ENCODE measurements at regions not wholly inside any gene's neighbourhood (a gene's known extent, or its start where the extent isn't known, plus 50 kb on each side); places are given as distances from the start of the nearest gene placed in this dataset.

GRCh38 chr7:84508606-84509005 is 314.0 kb upstream of the SEMA3A start:
- Histone ChIP-seq H3K36me3 (ENCODE audit: control insufficient read depth, insufficient read depth, low read length) (no peaks in the 10 kb centered on the region), H3K4me2 (ENCODE audit: low read length) (no peak overlapping the region), H3K9ac (no peak overlapping the region), H3K4me3 (ENCODE audit: low read depth, low read length) (no peak overlapping the region), H3K27ac (no peak overlapping the region), H3K4me1 (no peaks in the 10 kb centered on the region), H2AFZ (no peak overlapping the region), H3K79me2 (no peaks in the 10 kb centered on the region), H3K9me3 (ENCODE audit: control insufficient read depth, low read length) (no peaks in the 10 kb centered on the region), H3K27me3 (ENCODE audit: control insufficient read depth, insufficient read depth, low read length) (no peaks in the 10 kb centered on the region)
- TF ChIP-seq CTCF (IDR thresholded peaks at IDR 0.05): no peak

GRCh38 chr7:84507529-84507928 is 312.9 kb upstream of the SEMA3A start:
- no peaks in the 10 kb centered on the region for H3K79me2 ChIP-seq
- H3K4me3 ChIP-seq (ENCODE audit: low read depth, low read length): no peak overlapping the region
- no peak overlapping the region for H3K4me2 ChIP-seq (ENCODE audit: low read length)
- no peaks in the 10 kb centered on the region for H3K36me3 ChIP-seq (ENCODE audit: control insufficient read depth, insufficient read depth, low read length)
- H3K27me3 ChIP-seq (ENCODE audit: control insufficient read depth, insufficient read depth, low read length): no peaks in the 10 kb centered on the region
- no peak overlapping the region for H2AFZ ChIP-seq
- H3K27ac ChIP-seq: no peak overlapping the region
- TF ChIP-seq CTCF (IDR thresholded peaks at IDR 0.05): no peak
- no peak overlapping the region for H3K9ac ChIP-seq
- H3K4me1 ChIP-seq: no peaks in the 10 kb centered on the region
- no peaks in the 10 kb centered on the region for H3K9me3 ChIP-seq (ENCODE audit: control insufficient read depth, low read length)

- no peak overlapping the region for H2AFZ ChIP-seq
- no peak overlapping the region for H3K4me3 ChIP-seq (ENCODE audit: low read depth, low read length)
- H3K4me2 ChIP-seq (ENCODE audit: low read length): no peak overlapping the region
- H3K27ac ChIP-seq: no peak overlapping the region
- no peaks in the 10 kb centered on the region for H3K4me1 ChIP-seq
- H3K79me2 ChIP-seq: no peaks in the 10 kb centered on the region
- H3K27me3 ChIP-seq (ENCODE audit: control insufficient read depth, insufficient read depth, low read length): no peaks in the 10 kb centered on the region
- H3K9me3 ChIP-seq (ENCODE audit: control insufficient read depth, low read length): no peaks in the 10 kb centered on the region
- no peak overlapping the region for H3K9ac ChIP-seq
- no peaks in the 10 kb centered on the region for H3K36me3 ChIP-seq (ENCODE audit: control insufficient read depth, insufficient read depth, low read length)
- TF ChIP-seq CTCF (IDR thresholded peaks at IDR 0.05): no peak
Measured at GRCh38 chr7:84506151-84506550, 311.6 kb upstream of the SEMA3A start.

- no peak for TF ChIP-seq CTCF (IDR thresholded peaks at IDR 0.05)
- Histone ChIP-seq H3K4me1 (no peaks in the 10 kb centered on the region), H3K27ac (no peak overlapping the region), H3K4me2 (ENCODE audit: low read length) (no peak overlapping the region), H3K27me3 (ENCODE audit: control insufficient read depth, insufficient read depth, low read length) (no peaks in the 10 kb centered on the region), H3K9me3 (ENCODE audit: control insufficient read depth, low read length) (no peaks in the 10 kb centered on the region), H3K79me2 (no peaks in the 10 kb centered on the region), H2AFZ (no peak overlapping the region), H3K36me3 (ENCODE audit: control insufficient read depth, insufficient read depth, low read length) (no peaks in the 10 kb centered on the region), H3K4me3 (ENCODE audit: low read depth, low read length) (no peak overlapping the region), H3K9ac (no peak overlapping the region)
Measured at GRCh38 chr7:84502239-84502638, 307.6 kb upstream of the SEMA3A start.

- no peak overlapping the region for H3K4me2 ChIP-seq (ENCODE audit: low read length)
- no peak for TF ChIP-seq CTCF (IDR thresholded peaks at IDR 0.05)
- H3K9me3 ChIP-seq (ENCODE audit: control insufficient read depth, low read length): no peaks in the 10 kb centered on the region
- no peaks in the 10 kb centered on the region for H3K79me2 ChIP-seq
- H3K27ac ChIP-seq: no peak overlapping the region
- no peak overlapping the region for H2AFZ ChIP-seq
- H3K27me3 ChIP-seq (ENCODE audit: control insufficient read depth, insufficient read depth, low read length): no peaks in the 10 kb centered on the region
- H3K36me3 ChIP-seq (ENCODE audit: control insufficient read depth, insufficient read depth, low read length): no peaks in the 10 kb centered on the region
- H3K9ac ChIP-seq: no peak overlapping the region
- no peak overlapping the region for H3K4me3 ChIP-seq (ENCODE audit: low read depth, low read length)
- no peaks in the 10 kb centered on the region for H3K4me1 ChIP-seq
Measured at GRCh38 chr7:84497873-84498272, 303.3 kb upstream of the SEMA3A start.

All from parathyroid adenoma (tissue), 2 donors.